ENCODE measurements at regions not wholly inside any gene's neighbourhood (a gene's known extent, or its start where the extent isn't known, plus 50 kb on each side); places are given as distances from the start of the nearest gene placed in this dataset.

DNA sequence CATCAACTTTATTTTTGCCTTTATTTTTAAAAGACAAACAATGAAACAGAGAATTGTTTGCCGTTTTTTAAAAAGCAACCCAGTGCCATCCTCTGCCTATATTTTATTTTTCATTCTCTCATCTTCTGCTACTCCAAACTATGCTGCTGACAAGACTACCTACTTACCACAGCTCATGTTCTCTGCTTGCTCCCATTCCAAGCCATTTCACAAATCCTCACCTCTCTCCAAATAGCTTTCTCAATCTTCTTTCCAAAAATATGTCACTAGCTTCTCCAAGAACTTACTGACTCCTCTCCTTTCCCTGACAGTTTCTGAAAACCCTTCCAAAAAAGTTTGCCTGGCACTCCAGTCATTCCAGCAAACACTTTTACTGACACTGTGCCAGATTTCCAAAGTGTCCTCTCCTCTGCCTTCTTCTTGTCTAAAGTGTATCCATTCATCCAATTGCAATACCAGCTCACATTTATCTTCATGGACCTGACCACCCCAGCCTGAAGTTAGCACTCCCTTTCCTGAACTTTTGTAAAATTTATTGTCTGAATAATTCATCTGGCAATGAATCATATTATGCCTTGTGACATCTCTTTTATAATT lies 766.5 kb upstream of the B3GALT2 start:
- no peak for ATAC-seq
- Mint-ChIP-seq H3K36me3 (no peaks in the 10 kb centered on the region), H3K9me3 (peaks cover 5 to 10% of the 10 kb centered on the region in 2 donors), H3K4me1 (no peaks in the 10 kb centered on the region), H3K27ac (no peak overlapping the region), H3K27me3 (ENCODE audit: low read depth in 2 of 2) (no peaks in the 10 kb centered on the region), H3K4me3 (no peak overlapping the region)
- Histone ChIP-seq H3K27me3 (ENCODE audit: control insufficient read depth, insufficient read depth, low read length) (no peaks in the 10 kb centered on the region), H3K4me3 (ENCODE audit: low read length) (no peak overlapping the region), H3K9me3 (ENCODE audit: control insufficient read depth, insufficient read depth, low read length) (no peaks in the 10 kb centered on the region), H3K36me3 (ENCODE audit: control insufficient read depth, insufficient read depth, low read length) (no peaks in the 10 kb centered on the region), H3K27ac (ENCODE audit: low read length) (no peak overlapping the region), H3K4me1 (ENCODE audit: control insufficient read depth, insufficient read depth, low read length) (no peaks in the 10 kb centered on the region)
- intact Hi-C loops (cut with micrococcal nuclease), result no loop called here
- TF ChIP-seq, protein P1, sequence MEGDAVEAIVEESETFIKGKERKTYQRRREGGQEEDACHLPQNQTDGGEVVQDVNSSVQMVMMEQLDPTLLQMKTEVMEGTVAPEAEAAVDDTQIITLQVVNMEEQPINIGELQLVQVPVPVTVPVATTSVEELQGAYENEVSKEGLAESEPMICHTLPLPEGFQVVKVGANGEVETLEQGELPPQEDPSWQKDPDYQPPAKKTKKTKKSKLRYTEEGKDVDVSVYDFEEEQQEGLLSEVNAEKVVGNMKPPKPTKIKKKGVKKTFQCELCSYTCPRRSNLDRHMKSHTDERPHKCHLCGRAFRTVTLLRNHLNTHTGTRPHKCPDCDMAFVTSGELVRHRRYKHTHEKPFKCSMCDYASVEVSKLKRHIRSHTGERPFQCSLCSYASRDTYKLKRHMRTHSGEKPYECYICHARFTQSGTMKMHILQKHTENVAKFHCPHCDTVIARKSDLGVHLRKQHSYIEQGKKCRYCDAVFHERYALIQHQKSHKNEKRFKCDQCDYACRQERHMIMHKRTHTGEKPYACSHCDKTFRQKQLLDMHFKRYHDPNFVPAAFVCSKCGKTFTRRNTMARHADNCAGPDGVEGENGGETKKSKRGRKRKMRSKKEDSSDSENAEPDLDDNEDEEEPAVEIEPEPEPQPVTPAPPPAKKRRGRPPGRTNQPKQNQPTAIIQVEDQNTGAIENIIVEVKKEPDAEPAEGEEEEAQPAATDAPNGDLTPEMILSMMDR (IDR thresholded peaks at IDR 0.05), result no peak
- WGBS (ENCODE audit: insufficient coverage), result 82% methylated on average over 1 of the region's 1 CpG
- no peak for DNase-seq

DNA sequence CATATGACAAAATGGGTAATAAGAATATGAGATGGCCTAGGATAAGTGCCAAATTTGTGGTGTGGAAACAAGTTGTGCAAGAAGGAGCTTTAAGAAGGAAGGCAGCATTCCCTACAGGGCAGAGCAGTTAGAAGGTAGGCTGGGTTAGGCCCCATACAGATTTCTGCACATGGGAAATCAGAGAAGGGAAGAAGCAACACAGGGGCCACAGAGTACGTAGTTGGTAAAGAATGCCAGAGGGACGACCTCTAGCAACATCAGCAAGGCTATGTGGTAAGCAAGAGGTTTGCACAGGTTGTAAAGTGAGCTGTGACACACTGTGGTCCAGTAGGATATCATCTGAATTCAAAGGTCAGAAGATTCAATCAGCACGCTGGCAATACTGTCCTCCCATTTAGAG lies 765.6 kb upstream of the B3GALT2 start:
- Mint-ChIP-seq H3K36me3 (no peaks in the 10 kb centered on the region), H3K9me3 (peaks cover 5 to 10% of the 10 kb centered on the region in 2 donors), H3K27me3 (ENCODE audit: low read depth in 2 of 2) (no peaks in the 10 kb centered on the region), H3K4me3 (no peak overlapping the region), H3K4me1 (no peaks in the 10 kb centered on the region), H3K27ac (no peak overlapping the region)
- no peak for ATAC-seq
- H3K36me3 ChIP-seq (ENCODE audit: control insufficient read depth, insufficient read depth, low read length), result no peaks in the 10 kb centered on the region
- no peaks in the 10 kb centered on the region for H3K9me3 ChIP-seq (ENCODE audit: control insufficient read depth, insufficient read depth, low read length)
- no peaks in the 10 kb centered on the region for H3K4me1 ChIP-seq (ENCODE audit: control insufficient read depth, insufficient read depth, low read length)
- no peaks in the 10 kb centered on the region for H3K27me3 ChIP-seq (ENCODE audit: control insufficient read depth, insufficient read depth, low read length)
- no peak overlapping the region for H3K4me3 ChIP-seq (ENCODE audit: low read length)
- DNase-seq, result no peak
- WGBS (ENCODE audit: insufficient coverage), result 92% methylated on average over 3 of the region's 3 CpGs
- TF ChIP-seq, protein P1 (IDR thresholded peaks at IDR 0.05), result no peak
- no peak overlapping the region for H3K27ac ChIP-seq (ENCODE audit: low read length)
- intact Hi-C loops (cut with micrococcal nuclease), result no loop called here

- Mint-ChIP-seq H3K27me3 (ENCODE audit: low read depth in 2 of 2) (no peaks in the 10 kb centered on the region), H3K36me3 (no peaks in the 10 kb centered on the region), H3K4me1 (no peaks in the 10 kb centered on the region), H3K9me3 (peaks cover 5 to 14% of the 10 kb centered on the region in 2 donors), H3K4me3 (no peak overlapping the region), H3K27ac (no peak overlapping the region)
- intact Hi-C loops (cut with micrococcal nuclease), result no loop called here
- ATAC-seq, result no peak
- no peaks in the 10 kb centered on the region for H3K36me3 ChIP-seq (ENCODE audit: control insufficient read depth, insufficient read depth, low read length)
- DNase-seq, result no peak
- H3K4me1 ChIP-seq (ENCODE audit: control insufficient read depth, insufficient read depth, low read length), result no peaks in the 10 kb centered on the region
- no peak overlapping the region for H3K4me3 ChIP-seq (ENCODE audit: low read length)
- TF ChIP-seq, protein P1 (IDR thresholded peaks at IDR 0.05), result no peak
- H3K27me3 ChIP-seq (ENCODE audit: control insufficient read depth, insufficient read depth, low read length), result no peaks in the 10 kb centered on the region
- no peaks in the 10 kb centered on the region for H3K9me3 ChIP-seq (ENCODE audit: control insufficient read depth, insufficient read depth, low read length)
- H3K27ac ChIP-seq (ENCODE audit: low read length), result no peak overlapping the region
Measured at GRCh38 chr1:193944454-193944853, 758.0 kb upstream of the B3GALT2 start.

- no peak for ATAC-seq
Measured at GRCh38 chr1:193940176-193940575, 753.8 kb upstream of the B3GALT2 start.

More at GRCh38 chr1:193940176-193940575, 753.8 kb upstream of the B3GALT2 start:
- H3K36me3 ChIP-seq (ENCODE audit: control insufficient read depth, insufficient read depth, low read length), result no peaks in the 10 kb centered on the region
- no peaks in the 10 kb centered on the region for H3K4me1 Mint-ChIP-seq
- H3K9me3 Mint-ChIP-seq, result peaks cover 3 to 11% of the 10 kb centered on the region in 2 donors
- H3K27ac ChIP-seq (ENCODE audit: low read length), result no peak overlapping the region
- TF ChIP-seq, protein P1 (IDR thresholded peaks at IDR 0.05), result no peak
- DNase-seq, result no peak
- no peaks in the 10 kb centered on the region for H3K27me3 ChIP-seq (ENCODE audit: control insufficient read depth, insufficient read depth, low read length)
- H3K4me3 ChIP-seq (ENCODE audit: low read length), result no peak overlapping the region
- H3K27ac Mint-ChIP-seq, result no peak overlapping the region
- H3K27me3 Mint-ChIP-seq (ENCODE audit: low read depth in 2 of 2), result no peaks in the 10 kb centered on the region
- intact Hi-C loops (cut with micrococcal nuclease), result no loop called here
- H3K4me3 Mint-ChIP-seq, result no peak overlapping the region
- no peaks in the 10 kb centered on the region for H3K4me1 ChIP-seq (ENCODE audit: control insufficient read depth, insufficient read depth, low read length)
- H3K9me3 ChIP-seq (ENCODE audit: control insufficient read depth, insufficient read depth, low read length), result no peaks in the 10 kb centered on the region
- no CpG with 5 or more reads among the region's 1 CpG for WGBS (ENCODE audit: insufficient coverage)
- H3K36me3 Mint-ChIP-seq, result no peaks in the 10 kb centered on the region

All from natural killer cell (primary cell).